Gastrocnemius medialis (tissue), 4 donors: ENCODE measurements at regions not wholly inside any gene's neighbourhood (a gene's known extent, or its start where the extent isn't known, plus 50 kb on each side); places are given as distances from the start of the nearest gene placed in this dataset.

Experiments
- POLR2A ChIP-seq, 2 donors: fragments of 450-650 bp; IDR thresholded peaks; one replicate each; pipeline ENCODE4 v1.6.1; 2017; ENCODE audit warnings: antibody characterized with exemption in 2 of 2, mild to moderate bottlenecking in 2 of 2, moderate library complexity in 2 of 2
- TF ChIP-seq, protein P1 (sequence below), 5 experiments: fragments of 450-650 bp in 3 of 5; fragments of 200-600 bp in 2 of 5; sonication (generic) in 2 of 5; IDR thresholded peaks in 4 of 5; conservative IDR thresholded peaks in 1 of 5; 1 replicate in 4 of 5; 2 replicates in 1 of 5; pipeline ENCODE4 v1.5.1; 2016 to 2019; ENCODE audit warnings: antibody characterized with exemption in 5 of 5, mild to moderate bottlenecking in 3 of 5, moderate library complexity in 3 of 5

DNA sequence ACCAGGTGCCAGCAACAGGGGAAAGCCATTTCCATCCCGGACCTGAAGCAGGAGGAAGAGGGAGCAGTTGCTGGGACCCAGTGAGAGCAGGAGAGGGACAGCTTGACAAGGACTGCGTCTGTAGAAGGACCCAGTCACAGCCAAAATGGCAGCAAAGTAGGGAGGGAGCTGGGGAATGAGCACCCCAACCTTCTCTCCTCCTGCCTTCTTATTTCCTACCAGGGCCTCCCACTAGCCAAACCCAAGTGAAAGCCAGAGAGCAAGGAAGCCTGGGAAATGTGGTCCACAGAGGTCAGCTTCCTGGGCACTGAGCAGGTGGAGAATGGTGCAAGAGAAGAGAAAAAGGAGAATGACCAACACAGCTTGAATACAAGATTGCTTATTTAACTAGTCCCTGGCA is 108.5 kb upstream of the MYL2 start:
- TF ChIP-seq, protein P1, sequence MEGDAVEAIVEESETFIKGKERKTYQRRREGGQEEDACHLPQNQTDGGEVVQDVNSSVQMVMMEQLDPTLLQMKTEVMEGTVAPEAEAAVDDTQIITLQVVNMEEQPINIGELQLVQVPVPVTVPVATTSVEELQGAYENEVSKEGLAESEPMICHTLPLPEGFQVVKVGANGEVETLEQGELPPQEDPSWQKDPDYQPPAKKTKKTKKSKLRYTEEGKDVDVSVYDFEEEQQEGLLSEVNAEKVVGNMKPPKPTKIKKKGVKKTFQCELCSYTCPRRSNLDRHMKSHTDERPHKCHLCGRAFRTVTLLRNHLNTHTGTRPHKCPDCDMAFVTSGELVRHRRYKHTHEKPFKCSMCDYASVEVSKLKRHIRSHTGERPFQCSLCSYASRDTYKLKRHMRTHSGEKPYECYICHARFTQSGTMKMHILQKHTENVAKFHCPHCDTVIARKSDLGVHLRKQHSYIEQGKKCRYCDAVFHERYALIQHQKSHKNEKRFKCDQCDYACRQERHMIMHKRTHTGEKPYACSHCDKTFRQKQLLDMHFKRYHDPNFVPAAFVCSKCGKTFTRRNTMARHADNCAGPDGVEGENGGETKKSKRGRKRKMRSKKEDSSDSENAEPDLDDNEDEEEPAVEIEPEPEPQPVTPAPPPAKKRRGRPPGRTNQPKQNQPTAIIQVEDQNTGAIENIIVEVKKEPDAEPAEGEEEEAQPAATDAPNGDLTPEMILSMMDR (IDR thresholded peaks at IDR 0.05 in 4 of 5, conservative IDR thresholded peaks at IDR 0.05 in 1 of 5), result no peak
- TF ChIP-seq POLR2A (IDR thresholded peaks at IDR 0.05), result no peak
